ENCODE measurements at regions not wholly inside any gene's neighbourhood (a gene's known extent, or its start where the extent isn't known, plus 50 kb on each side); places are given as distances from the start of the nearest gene placed in this dataset.

DNA sequence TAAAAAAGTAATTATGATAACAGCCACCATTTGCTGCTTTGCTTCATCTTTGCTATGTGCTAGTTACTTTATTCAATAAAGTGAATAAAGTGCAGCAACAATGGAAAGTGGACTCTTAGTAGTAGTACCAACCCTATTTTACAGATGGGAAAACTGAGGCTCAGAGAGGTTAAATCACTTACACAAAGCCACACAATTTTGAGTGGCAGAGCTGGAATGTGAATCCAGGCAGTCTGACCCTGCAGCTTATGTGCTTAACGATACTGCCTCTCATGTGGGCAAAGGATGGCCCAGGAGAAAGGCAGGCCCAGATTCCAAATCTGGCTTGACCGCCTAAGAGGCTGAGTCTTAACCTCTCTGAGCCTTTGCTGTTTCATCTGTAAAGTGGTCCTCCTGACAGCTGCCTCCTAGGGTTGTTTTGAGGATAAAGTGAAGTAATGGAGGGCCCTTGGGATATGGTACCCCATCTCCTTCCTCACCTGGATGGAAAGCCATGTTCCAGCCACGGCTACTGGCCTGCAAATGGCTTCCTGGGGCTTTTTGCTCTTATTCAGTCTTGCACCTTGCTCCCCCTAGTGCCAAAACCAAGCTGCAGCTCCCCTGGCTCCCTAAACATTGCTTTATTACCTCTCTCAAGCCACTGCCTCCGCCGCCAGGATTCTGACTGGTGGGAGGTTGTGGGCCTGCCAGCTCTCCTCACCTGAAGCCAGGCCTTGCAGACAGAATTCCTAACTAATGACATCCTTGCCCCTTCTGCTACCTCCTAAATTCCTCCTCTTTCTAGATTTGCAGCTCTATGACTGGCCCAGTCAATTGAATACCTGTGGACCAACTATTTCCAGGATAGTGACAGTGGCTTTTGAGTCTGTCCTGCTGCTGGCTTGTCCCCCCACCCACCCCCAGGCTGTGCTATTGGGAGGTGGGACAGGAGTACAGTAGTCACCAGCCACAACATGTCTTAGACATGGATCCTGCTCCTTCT is 283.3 kb upstream of the PWP1 start:
- Histone ChIP-seq H3K4me1 (peaks cover 13% of the 10 kb centered on the region), H3K27ac (no peak overlapping the region), H3K36me3 (no peaks in the 10 kb centered on the region), H3K4me3 (no peak overlapping the region), H3K9me3 (no peaks in the 10 kb centered on the region), H3K27me3 (no peaks in the 10 kb centered on the region)
- WGBS, result 70% methylated on average over 5 of the region's 5 CpGs
- no peak for TF ChIP-seq POLR2AphosphoS5 (IDR thresholded peaks at IDR 0.05)
- TF ChIP-seq, protein P1, sequence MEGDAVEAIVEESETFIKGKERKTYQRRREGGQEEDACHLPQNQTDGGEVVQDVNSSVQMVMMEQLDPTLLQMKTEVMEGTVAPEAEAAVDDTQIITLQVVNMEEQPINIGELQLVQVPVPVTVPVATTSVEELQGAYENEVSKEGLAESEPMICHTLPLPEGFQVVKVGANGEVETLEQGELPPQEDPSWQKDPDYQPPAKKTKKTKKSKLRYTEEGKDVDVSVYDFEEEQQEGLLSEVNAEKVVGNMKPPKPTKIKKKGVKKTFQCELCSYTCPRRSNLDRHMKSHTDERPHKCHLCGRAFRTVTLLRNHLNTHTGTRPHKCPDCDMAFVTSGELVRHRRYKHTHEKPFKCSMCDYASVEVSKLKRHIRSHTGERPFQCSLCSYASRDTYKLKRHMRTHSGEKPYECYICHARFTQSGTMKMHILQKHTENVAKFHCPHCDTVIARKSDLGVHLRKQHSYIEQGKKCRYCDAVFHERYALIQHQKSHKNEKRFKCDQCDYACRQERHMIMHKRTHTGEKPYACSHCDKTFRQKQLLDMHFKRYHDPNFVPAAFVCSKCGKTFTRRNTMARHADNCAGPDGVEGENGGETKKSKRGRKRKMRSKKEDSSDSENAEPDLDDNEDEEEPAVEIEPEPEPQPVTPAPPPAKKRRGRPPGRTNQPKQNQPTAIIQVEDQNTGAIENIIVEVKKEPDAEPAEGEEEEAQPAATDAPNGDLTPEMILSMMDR (IDR thresholded peaks at IDR 0.05), result peak; percentile 17 to 56
- DNase-seq (ENCODE audit: low spot score in 2 of 2), result no peak

DNA sequence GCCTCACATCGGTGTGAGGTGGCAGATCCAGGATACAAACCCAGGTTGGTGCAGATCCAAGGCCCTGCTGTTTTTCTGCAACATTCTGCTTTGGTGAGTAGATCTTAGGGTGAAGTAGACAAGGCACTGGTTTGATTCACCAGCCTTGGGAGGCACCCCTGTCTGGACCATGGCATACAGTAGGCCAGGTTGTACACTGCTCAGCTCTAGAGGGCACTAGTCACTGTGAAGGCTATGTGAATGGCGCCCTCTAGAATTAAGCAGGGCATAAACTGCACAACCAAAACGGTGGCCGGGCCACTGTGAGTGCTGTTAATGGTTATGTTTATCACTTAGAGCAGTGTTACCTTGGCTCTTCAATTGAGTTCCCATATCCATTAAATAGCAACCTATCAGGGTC is 280.6 kb upstream of the PWP1 start:
- Histone ChIP-seq H3K27me3 (no peaks in the 10 kb centered on the region), H3K9me3 (no peaks in the 10 kb centered on the region)

DNA sequence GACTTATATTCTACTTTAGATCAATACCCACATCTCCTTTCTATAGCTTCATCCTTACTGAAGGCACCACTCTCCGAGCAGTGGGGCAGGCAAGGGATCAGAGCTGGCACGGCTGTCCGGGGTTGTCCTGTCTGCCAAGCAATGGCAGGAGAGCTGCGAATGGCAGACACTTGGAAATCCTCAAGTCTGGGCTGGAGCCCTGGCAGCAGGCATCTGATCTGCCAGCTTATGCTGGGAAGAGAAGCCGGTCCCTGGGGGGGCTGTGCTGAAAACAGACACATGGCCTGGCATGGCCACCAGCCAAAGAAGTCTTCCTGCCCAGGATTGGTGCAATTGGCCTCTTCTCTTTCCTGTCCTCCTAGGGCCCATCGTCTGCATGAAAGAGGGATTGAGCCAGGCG is 280.2 kb upstream of the PWP1 start:
- H3K4me1 ChIP-seq, result no peaks in the 10 kb centered on the region
- no peaks in the 10 kb centered on the region for H3K27me3 ChIP-seq
- H3K9me3 ChIP-seq, result no peaks in the 10 kb centered on the region
- TF ChIP-seq EP300 (IDR thresholded peaks at IDR 0.05) (no peak), POLR2AphosphoS5 (IDR thresholded peaks at IDR 0.05) (no peak), POLR2A (IDR thresholded peaks at IDR 0.05) (no peak)
- TF ChIP-seq, protein P1 (IDR thresholded peaks at IDR 0.05), result no peak
- WGBS, result 72% methylated on average over 6 of the region's 7 CpGs
- DNase-seq (ENCODE audit: low spot score in 2 of 2), result no peak
- H3K36me3 ChIP-seq, result no peaks in the 10 kb centered on the region
- no peak overlapping the region for H3K27ac ChIP-seq
- H3K4me3 ChIP-seq, result no peak overlapping the region

More for the DNA sequence above, 280.6 kb upstream of the PWP1 start:
- 41% methylated on average over 3 of the region's 4 CpGs for WGBS
- Histone ChIP-seq H3K36me3 (no peaks in the 10 kb centered on the region), H3K27ac (no peak overlapping the region), H3K4me3 (no peak overlapping the region), H3K4me1 (no peaks in the 10 kb centered on the region)
- TF ChIP-seq POLR2AphosphoS5 (IDR thresholded peaks at IDR 0.05), result no peak
- no peak for TF ChIP-seq POLR2A (IDR thresholded peaks at IDR 0.05)
- TF ChIP-seq, protein P1 (IDR thresholded peaks at IDR 0.05), result peak in 1 of 2 donors; percentile 16
- no peak for DNase-seq (ENCODE audit: low spot score in 2 of 2)

DNA sequence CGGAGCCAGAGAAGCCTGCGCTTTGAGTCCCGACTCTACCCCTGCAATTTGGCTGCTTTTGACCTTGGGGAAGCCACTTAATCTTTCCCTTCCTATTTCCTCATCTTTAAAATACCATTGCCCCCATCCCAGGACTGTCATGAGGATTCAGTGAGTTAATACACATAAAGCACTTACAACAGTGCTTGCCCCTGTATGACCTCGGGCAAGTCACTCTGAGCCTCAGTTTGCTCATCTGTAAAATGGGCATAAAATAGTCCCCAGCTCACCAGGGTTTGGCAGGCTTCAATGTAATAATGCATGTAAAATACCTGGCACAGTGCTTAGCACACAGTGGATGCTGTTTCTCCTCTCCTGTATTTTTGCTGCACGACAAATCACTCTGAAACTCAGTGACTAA is 278.7 kb upstream of the PWP1 start:
- 90% methylated on average over 5 of the region's 5 CpGs for WGBS
- TF ChIP-seq POLR2A (IDR thresholded peaks at IDR 0.05), result no peak
- no peak for TF ChIP-seq EP300 (IDR thresholded peaks at IDR 0.05)
- no peak for TF ChIP-seq POLR2AphosphoS5 (IDR thresholded peaks at IDR 0.05)
- TF ChIP-seq, protein P1 (IDR thresholded peaks at IDR 0.05), result no peak
- DNase-seq (ENCODE audit: low spot score in 2 of 2), result no peak
- no peaks in the 10 kb centered on the region for H3K9me3 ChIP-seq
- H3K27ac ChIP-seq, result no peak overlapping the region
- no peak overlapping the region for H3K4me3 ChIP-seq
- H3K4me1 ChIP-seq, result no peaks in the 10 kb centered on the region
- H3K27me3 ChIP-seq, result no peaks in the 10 kb centered on the region
- H3K36me3 ChIP-seq, result no peaks in the 10 kb centered on the region

DNA sequence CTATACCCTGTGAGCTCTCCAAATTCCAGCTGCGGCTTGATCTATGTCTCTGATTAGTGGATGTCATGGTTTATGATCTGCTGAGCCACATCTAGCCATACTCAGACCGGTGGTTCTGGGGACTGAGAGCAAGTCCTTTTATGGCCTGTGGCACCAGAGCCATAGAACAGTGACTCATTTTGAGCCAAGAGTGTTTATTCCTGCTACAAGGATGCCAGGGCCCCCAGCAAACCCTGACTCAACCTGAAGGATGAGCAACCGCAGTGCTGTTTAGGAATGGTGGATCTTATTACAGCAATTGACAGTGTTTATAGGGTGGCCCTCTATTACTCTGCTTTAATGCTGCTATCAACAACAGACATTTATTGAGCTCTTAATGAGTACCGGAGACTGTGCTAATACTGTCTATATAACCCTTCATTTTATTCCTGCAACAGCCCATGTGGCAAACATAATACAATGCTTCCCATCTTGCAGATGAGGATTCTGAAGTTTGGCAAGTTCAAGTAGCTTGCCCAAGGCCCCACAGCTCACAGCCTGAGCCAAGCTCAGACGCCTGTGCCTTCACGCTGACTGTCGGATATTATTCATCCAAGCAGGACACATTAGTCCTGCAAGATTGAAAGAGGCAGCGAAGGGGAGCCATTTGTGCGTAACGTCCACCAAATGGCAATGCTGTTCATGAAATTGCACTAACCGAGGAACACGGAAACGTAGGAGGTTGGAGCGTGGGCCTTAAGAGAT is 273.6 kb upstream of the PWP1 start:
- WGBS, result 77% methylated on average over 14 of the region's 14 CpGs

More for the DNA sequence above, 273.6 kb upstream of the PWP1 start:
- no peak overlapping the region for H3K4me3 ChIP-seq
- no peaks in the 10 kb centered on the region for H3K36me3 ChIP-seq
- no peaks in the 10 kb centered on the region for H3K27me3 ChIP-seq
- no peak for TF ChIP-seq EP300 (IDR thresholded peaks at IDR 0.05)
- no peak overlapping the region for H3K27ac ChIP-seq
- H3K4me1 ChIP-seq, result no peaks in the 10 kb centered on the region
- no peaks in the 10 kb centered on the region for H3K9me3 ChIP-seq
- DNase-seq (ENCODE audit: low spot score in 2 of 2), result no peak
